Osteocyte (in vitro differentiated cells): ENCODE measurements at regions not wholly inside any gene's neighbourhood (a gene's known extent, or its start where the extent isn't known, plus 50 kb on each side); places are given as distances from the start of the nearest gene placed in this dataset.

Experiments used
- DNase-seq: peaks from one replicate; pipeline ENCODE4 v3.0.0; 2021; ENCODE audit warnings: mixed read lengths; ENCODE audit not compliant: unreplicated experiment; ENCODE audit errors: extremely low spot score
- H3K27ac Mint-ChIP-seq: one replicate; pipeline ENCODE4 v1.8.0; 2021; ENCODE audit warnings: mild to moderate bottlenecking, mixed read lengths; ENCODE audit not compliant: unreplicated experiment
- H3K27me3 Mint-ChIP-seq: one replicate; pipeline ENCODE4 v1.8.0; 2021; ENCODE audit warnings: mixed read lengths; ENCODE audit not compliant: unreplicated experiment
- H3K36me3 Mint-ChIP-seq: one replicate; pipeline ENCODE4 v1.8.0; 2021; ENCODE audit warnings: mixed read lengths; ENCODE audit not compliant: unreplicated experiment
- H3K4me1 Mint-ChIP-seq: one replicate; pipeline ENCODE4 v1.8.0; 2021; ENCODE audit warnings: mixed read lengths; ENCODE audit not compliant: unreplicated experiment
- H3K4me3 Mint-ChIP-seq: one replicate; pipeline ENCODE4 v1.8.0; 2021; ENCODE audit warnings: mild to moderate bottlenecking, moderate library complexity, mixed read lengths; ENCODE audit not compliant: unreplicated experiment
- H3K9me3 Mint-ChIP-seq: one replicate; pipeline ENCODE4 v1.8.0; 2021; ENCODE audit warnings: mixed read lengths; ENCODE audit not compliant: unreplicated experiment
- TF ChIP-seq, protein P1 (sequence below): fragments of 200-600 bp; sonication (generic); IDR thresholded peaks from 2 replicates; pipeline ENCODE4 v1.5.0; 2021; ENCODE audit warnings: antibody characterized with exemption, mild to moderate bottlenecking, moderate library complexity

DNA sequence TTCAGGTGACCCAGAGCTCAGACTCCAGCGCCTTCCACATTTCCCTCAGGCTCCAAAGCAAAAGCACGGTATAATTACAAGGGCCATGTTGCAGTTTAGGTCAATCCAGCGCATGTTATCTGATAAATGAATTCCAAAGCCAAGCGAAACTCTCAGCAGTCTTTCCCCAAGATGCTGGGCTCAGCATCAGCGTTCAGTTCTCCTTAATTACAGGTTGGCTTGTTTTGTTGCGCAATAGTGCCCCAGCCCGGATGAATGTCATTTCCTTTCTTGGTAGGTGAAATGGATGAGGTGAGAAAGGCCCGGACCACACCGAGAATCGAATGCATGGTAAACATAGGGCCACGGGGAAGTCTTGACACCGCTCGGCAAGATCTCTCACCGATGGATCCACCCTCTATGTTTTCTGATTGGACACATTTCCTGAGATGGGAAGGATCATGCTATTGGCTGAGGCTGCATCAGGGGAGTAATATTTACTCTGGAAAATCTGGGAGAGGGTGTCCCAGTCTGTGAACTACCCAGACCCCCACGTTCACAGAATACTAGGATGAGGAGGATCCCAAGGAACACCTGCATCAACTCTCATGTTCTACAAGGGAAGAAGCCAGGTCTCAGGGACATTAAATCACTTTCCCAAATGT lies 221.2 kb upstream of the ANKRD55 start:
- Mint-ChIP-seq H3K4me1 (peaks cover 19% of the 10 kb centered on the region), H3K27ac (no peak overlapping the region), H3K4me3 (no peak overlapping the region)

DNA sequence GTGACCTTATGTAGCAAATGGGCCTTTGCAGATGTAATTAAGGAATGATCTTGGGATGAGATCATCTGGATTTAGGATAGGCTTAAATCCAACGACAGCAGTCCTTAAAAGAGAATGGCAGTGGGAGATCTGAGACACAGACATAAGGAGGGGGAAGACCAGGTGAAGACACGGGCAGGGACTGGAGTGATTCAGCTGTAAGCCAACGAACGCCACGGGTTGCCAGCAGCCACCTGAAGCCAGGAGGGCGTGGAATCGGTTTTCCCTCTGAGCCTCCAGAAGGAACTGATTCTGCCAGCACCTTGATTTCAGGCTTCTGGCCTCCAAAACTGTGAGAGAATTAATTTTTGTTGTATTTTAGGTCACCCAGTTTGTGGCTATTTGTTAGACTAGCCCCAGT lies 218.6 kb upstream of the ANKRD55 start:
- Mint-ChIP-seq H3K9me3 (peaks cover 5% of the 10 kb centered on the region), H3K27me3 (no peaks in the 10 kb centered on the region), H3K4me1 (peaks cover 6% of the 10 kb centered on the region), H3K4me3 (no peak overlapping the region), H3K36me3 (no peaks in the 10 kb centered on the region), H3K27ac (no peak overlapping the region)
- DNase-seq, result no peak
- TF ChIP-seq, protein P1, sequence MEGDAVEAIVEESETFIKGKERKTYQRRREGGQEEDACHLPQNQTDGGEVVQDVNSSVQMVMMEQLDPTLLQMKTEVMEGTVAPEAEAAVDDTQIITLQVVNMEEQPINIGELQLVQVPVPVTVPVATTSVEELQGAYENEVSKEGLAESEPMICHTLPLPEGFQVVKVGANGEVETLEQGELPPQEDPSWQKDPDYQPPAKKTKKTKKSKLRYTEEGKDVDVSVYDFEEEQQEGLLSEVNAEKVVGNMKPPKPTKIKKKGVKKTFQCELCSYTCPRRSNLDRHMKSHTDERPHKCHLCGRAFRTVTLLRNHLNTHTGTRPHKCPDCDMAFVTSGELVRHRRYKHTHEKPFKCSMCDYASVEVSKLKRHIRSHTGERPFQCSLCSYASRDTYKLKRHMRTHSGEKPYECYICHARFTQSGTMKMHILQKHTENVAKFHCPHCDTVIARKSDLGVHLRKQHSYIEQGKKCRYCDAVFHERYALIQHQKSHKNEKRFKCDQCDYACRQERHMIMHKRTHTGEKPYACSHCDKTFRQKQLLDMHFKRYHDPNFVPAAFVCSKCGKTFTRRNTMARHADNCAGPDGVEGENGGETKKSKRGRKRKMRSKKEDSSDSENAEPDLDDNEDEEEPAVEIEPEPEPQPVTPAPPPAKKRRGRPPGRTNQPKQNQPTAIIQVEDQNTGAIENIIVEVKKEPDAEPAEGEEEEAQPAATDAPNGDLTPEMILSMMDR, result no peak

More for the DNA sequence above, 221.2 kb upstream of the ANKRD55 start:
- Mint-ChIP-seq H3K9me3 (no peaks in the 10 kb centered on the region), H3K36me3 (no peaks in the 10 kb centered on the region), H3K27me3 (no peaks in the 10 kb centered on the region)
- TF ChIP-seq, protein P1, result no peak
- DNase-seq, result no peak

DNA sequence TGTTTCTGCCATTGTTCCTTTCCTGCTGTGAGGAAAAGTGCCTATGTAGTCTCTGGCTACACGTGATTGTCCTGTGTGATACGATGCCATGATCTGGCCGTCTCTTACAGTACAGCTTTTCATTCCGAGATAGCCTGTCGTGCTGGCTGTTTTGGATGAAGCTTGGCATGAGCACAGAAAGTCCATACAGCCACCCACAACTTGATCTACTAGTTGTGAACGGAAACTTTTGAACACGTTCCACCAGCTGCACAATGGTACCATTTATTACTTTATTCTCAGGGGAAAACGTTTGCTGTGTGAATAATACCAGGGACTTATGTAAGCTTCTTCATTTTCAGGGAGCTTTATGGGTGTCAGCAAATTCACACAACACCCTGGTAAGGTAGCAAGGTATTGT lies 217.6 kb upstream of the ANKRD55 start:
- TF ChIP-seq, protein P1, result no peak
- Mint-ChIP-seq H3K4me3 (no peak overlapping the region), H3K4me1 (no peaks in the 10 kb centered on the region), H3K27me3 (no peaks in the 10 kb centered on the region), H3K9me3 (peaks cover 5% of the 10 kb centered on the region), H3K36me3 (no peaks in the 10 kb centered on the region), H3K27ac (no peak overlapping the region)
- DNase-seq, result no peak

DNA sequence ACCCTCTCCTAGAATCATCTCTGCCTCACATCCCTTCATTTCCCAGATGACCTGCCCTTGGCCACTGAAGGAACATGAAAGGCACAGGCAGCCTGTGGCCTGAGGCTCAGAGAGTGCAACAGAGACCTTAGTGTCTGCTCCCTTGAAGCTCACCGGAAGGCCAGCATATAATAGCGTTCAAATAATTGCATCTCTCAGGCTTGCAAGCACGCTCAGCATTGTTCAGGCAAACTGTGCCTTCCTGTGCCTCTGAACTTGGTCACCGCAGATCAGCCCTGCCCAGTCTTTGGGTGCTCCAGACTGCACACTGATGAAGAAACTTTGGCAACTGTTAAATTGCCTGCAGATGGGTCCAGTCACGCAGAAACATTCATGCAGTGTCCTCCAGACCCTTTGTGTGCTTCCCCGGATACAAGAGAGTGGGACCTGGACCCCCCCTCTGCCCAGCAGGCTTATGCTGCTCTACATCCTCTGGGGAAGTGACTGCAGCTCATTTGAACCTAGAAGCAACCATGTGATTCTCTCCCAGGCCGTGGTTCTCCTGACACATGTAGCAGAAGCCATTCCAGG lies 216.0 kb upstream of the ANKRD55 start:
- DNase-seq, result no peak
- Mint-ChIP-seq H3K4me1 (no peaks in the 10 kb centered on the region), H3K27ac (no peak overlapping the region), H3K9me3 (peaks cover 5% of the 10 kb centered on the region), H3K4me3 (no peak overlapping the region), H3K27me3 (no peaks in the 10 kb centered on the region), H3K36me3 (no peaks in the 10 kb centered on the region)
- TF ChIP-seq, protein P1, result no peak

DNA sequence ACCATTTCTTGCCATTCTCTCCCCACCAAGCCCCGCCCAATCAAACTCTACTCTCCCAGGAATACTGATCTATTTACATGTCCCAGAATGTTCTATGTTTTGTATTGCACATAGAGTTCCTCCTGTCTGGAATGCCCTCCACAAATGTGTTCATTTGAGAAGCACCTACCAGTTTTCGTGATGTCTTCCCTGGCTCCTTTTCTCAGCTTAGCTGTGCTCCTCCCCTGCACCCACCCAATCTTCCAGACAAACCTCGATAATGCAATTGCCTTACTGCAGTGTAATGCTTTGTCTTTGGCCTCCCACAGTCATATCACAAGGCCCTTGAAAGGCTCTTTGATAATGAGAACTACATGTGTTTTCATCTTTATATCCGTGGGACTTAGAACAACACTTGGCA lies 214.5 kb upstream of the ANKRD55 start:
- no peaks in the 10 kb centered on the region for H3K4me1 Mint-ChIP-seq
- TF ChIP-seq, protein P1, result no peak
- no peak for DNase-seq

More for the DNA sequence above, 214.5 kb upstream of the ANKRD55 start:
- Mint-ChIP-seq H3K9me3 (peaks cover 13% of the 10 kb centered on the region), H3K27ac (no peak overlapping the region), H3K4me3 (no peak overlapping the region), H3K36me3 (no peaks in the 10 kb centered on the region), H3K27me3 (no peaks in the 10 kb centered on the region)
